IMR-90 (cell line): ENCODE measurements at regions not wholly inside any gene's neighbourhood (a gene's known extent, or its start where the extent isn't known, plus 50 kb on each side); places are given as distances from the start of the nearest gene placed in this dataset.

Source experiments
- ATAC-seq: fragments of 200-7000 bp; cut with Tn5 transposase; 2 replicates; pipeline ENCODE4 v1.9.1; 2020; ENCODE audit warnings: low read depth, mild to moderate bottlenecking, moderate library complexity
- BruUV-seq: library from RNA; stranded (reverse); fragments of 400-500 nt; replicated peaks from 2 replicates; lab custom pipeline; 2021; lab: Mats Ljungman, UMichigan
- CTCF ChIA-PET: fragments of 300-600 bp; formaldehyde crosslinking; extraction: SDS; loops from one replicate; lab custom pipeline; 2021; ENCODE audit warnings: antibody characterized with exemption; lab: Yijun Ruan, JAX
- POLR2A ChIA-PET: fragments of 300-600 bp; sonication (Branson Sonifier 250); formaldehyde crosslinking; loops from one replicate; lab custom pipeline; 2022; ENCODE audit warnings: antibody characterized with exemption; ENCODE audit not compliant: unreplicated experiment; lab: Charles Lee
- DNase-seq: peaks from one replicate; pipeline ENCODE4 v3.0.0; 2013
- H2AFZ ChIP-seq: replicated peaks from 2 replicates; pipeline ENCODE3; 2013; ENCODE audit warnings: low read length, mild to moderate bottlenecking; ENCODE audit not compliant: poor library complexity
- H2AK5ac ChIP-seq: 2 replicates; pipeline ENCODE4 v1.6.1; 2013; ENCODE audit warnings: low read depth, low read length, inconsistent platforms
- H2AK9ac ChIP-seq: replicated peaks from 2 replicates; pipeline ENCODE3; 2013; ENCODE audit warnings: mild to moderate bottlenecking, low read depth, low read length, moderate library complexity; ENCODE audit not compliant: poor library complexity
- H2BK120ac ChIP-seq: 2 replicates; pipeline ENCODE4 v1.6.1; 2013; ENCODE audit warnings: low read depth, low read length, inconsistent platforms
- H2BK15ac ChIP-seq: 3 replicates; pipeline ENCODE4 v1.6.1; 2013; ENCODE audit warnings: low read depth, low read length, inconsistent platforms
- H2BK20ac ChIP-seq: 2 replicates; pipeline ENCODE4 v1.6.1; 2013; ENCODE audit warnings: low read depth, mild to moderate bottlenecking, inconsistent platforms, low read length, moderate library complexity
- H2BK5ac ChIP-seq: 2 replicates; pipeline ENCODE4 v1.6.1; 2013; ENCODE audit warnings: mild to moderate bottlenecking, low read depth, low read length, inconsistent platforms; ENCODE audit not compliant: poor library complexity, severe bottlenecking
- H3K14ac ChIP-seq: replicated peaks from 2 replicates; pipeline ENCODE4 v1.6.1; 2013; ENCODE audit warnings: low read depth, low read length, inconsistent platforms
- H3K18ac ChIP-seq: 2 replicates; pipeline ENCODE4 v1.6.1; 2013; ENCODE audit warnings: low read depth, low read length, control low read depth
- H3K23ac ChIP-seq: 2 replicates; pipeline ENCODE4 v1.6.1; 2013; ENCODE audit warnings: low read depth, low read length, inconsistent platforms
- H3K27ac ChIP-seq: 2 replicates; pipeline ENCODE4 v1.5.1; 2013; ENCODE audit warnings: mild to moderate bottlenecking, control low read depth, low read length; ENCODE audit not compliant: insufficient read depth
- H3K27me3 ChIP-seq: 2 replicates; pipeline ENCODE4 v1.6.1; 2013; ENCODE audit warnings: low read length; ENCODE audit not compliant: control insufficient read depth, insufficient read depth
- H3K36me3 ChIP-seq: 2 replicates; pipeline ENCODE4 v1.6.1; 2013; ENCODE audit warnings: low read length, mixed read lengths; ENCODE audit not compliant: control insufficient read depth, insufficient read depth
- H3K4ac ChIP-seq: 2 replicates; pipeline ENCODE4 v1.6.1; 2013; ENCODE audit warnings: low read depth, low read length, inconsistent platforms
- H3K4me1 ChIP-seq: 2 replicates; pipeline ENCODE4 v1.6.1; 2013; ENCODE audit warnings: low read length, mixed read lengths; ENCODE audit not compliant: control insufficient read depth, insufficient read depth
- H3K4me2 ChIP-seq: 2 replicates; pipeline ENCODE4 v1.6.1; 2013; ENCODE audit warnings: low read depth, mild to moderate bottlenecking, control low read depth, low read length, moderate library complexity
- H3K4me3 ChIP-seq: 2 replicates; pipeline ENCODE4 v1.5.1; 2013; ENCODE audit warnings: low read depth, mild to moderate bottlenecking, control low read depth, low read length, moderate library complexity; ENCODE audit not compliant: insufficient read depth
- H3K56ac ChIP-seq: 2 replicates; pipeline ENCODE4 v1.6.1; 2013; ENCODE audit warnings: low read length, inconsistent platforms; ENCODE audit not compliant: insufficient read depth; ENCODE audit errors: extremely low read depth
- H3K79me1 ChIP-seq, 2 experiments: 2 replicates each; pipeline ENCODE4 v1.6.1; 2013; ENCODE audit warnings: low read length in 2 of 2, inconsistent platforms in 1 of 2, low read depth in 1 of 2
- H3K9ac ChIP-seq: 2 replicates; pipeline ENCODE4 v1.6.1; 2013; ENCODE audit warnings: low read depth, low read length, control low read depth
- H3K9me1 ChIP-seq: 2 replicates; pipeline ENCODE4 v1.6.1; 2013; ENCODE audit warnings: low read length, inconsistent platforms; ENCODE audit not compliant: insufficient read depth
- H3K9me3 ChIP-seq: 2 replicates; pipeline ENCODE4 v1.6.1; 2013; ENCODE audit warnings: low read length; ENCODE audit not compliant: control insufficient read depth, insufficient read depth
- H4K20me1 ChIP-seq: 2 replicates; pipeline ENCODE4 v1.6.1; 2013; ENCODE audit warnings: low read length, inconsistent platforms; ENCODE audit not compliant: insufficient read depth
- H4K5ac ChIP-seq: 2 replicates; pipeline ENCODE4 v1.6.1; 2013; ENCODE audit warnings: mild to moderate bottlenecking, low read depth, low read length, control low read depth
- H4K8ac ChIP-seq, 2 experiments: 2 replicates each; pipeline ENCODE4 v1.6.1; 2013; ENCODE audit warnings: low read depth in 2 of 2, low read length in 2 of 2, control low read depth in 1 of 2, inconsistent platforms in 1 of 2
- H4K91ac ChIP-seq: 2 replicates; pipeline ENCODE4 v1.6.1; 2013; ENCODE audit warnings: low read depth, low read length, inconsistent platforms; ENCODE audit not compliant: insufficient read depth
- BHLHE40 ChIP-seq: fragments of 150-350 bp; IDR thresholded peaks from 2 replicates; pipeline ENCODE4 v1.6.1; 2016; ENCODE audit warnings: mild to moderate bottlenecking, low read depth, low read length
- CEBPB ChIP-seq: IDR thresholded peaks from 2 replicates; pipeline ENCODE4 v1.6.1; 2012; ENCODE audit warnings: low read depth, low read length, improper control_type of control experiment
- CHD1 ChIP-seq: IDR thresholded peaks from 2 replicates; pipeline ENCODE4 v1.6.1; 2012; ENCODE audit warnings: low read depth, low read length, improper control_type of control experiment
- CTCF ChIP-seq: conservative IDR thresholded peaks from 2 replicates; pipeline ENCODE4 v1.5.1; 2012; ENCODE audit warnings: mild to moderate bottlenecking, low read depth, low read length, improper control_type of control experiment
- ELK1 ChIP-seq: fragments of 150-350 bp; IDR thresholded peaks from 2 replicates; pipeline ENCODE4 v1.6.1; 2016; ENCODE audit warnings: low read depth, mild to moderate bottlenecking, low read length, moderate library complexity, borderline replicate concordance
- FOS ChIP-seq: fragments of 150-350 bp; IDR thresholded peaks from 2 replicates; pipeline ENCODE4 v1.6.1; 2016; ENCODE audit warnings: low read depth, low read length
- MAFK ChIP-seq: IDR thresholded peaks from 2 replicates; pipeline ENCODE4 v1.6.1; 2012; ENCODE audit warnings: low read depth, low read length, improper control_type of control experiment
- MAZ ChIP-seq: IDR thresholded peaks from 2 replicates; pipeline ENCODE4 v1.6.1; 2012; ENCODE audit warnings: low read depth, mild to moderate bottlenecking, low read length, improper control_type of control experiment, moderate library complexity, borderline replicate concordance
- MXI1 ChIP-seq: IDR thresholded peaks from 2 replicates; pipeline ENCODE4 v1.6.1; 2012; ENCODE audit warnings: low read depth, mild to moderate bottlenecking, low read length, moderate library complexity, borderline replicate concordance
- NFE2L2 ChIP-seq: fragments of 150-350 bp; IDR thresholded peaks from 2 replicates; pipeline ENCODE4 v1.6.1; 2016; ENCODE audit warnings: low read depth, mild to moderate bottlenecking, low read length
- POLR2A ChIP-seq: IDR thresholded peaks from 2 replicates; pipeline ENCODE4 v1.6.1; 2012; ENCODE audit warnings: mild to moderate bottlenecking, low read depth, low read length
- RAD21 ChIP-seq: IDR thresholded peaks from 2 replicates; pipeline ENCODE4 v1.6.1; 2012; ENCODE audit warnings: low read length, improper control_type of control experiment
- RCOR1 ChIP-seq: IDR thresholded peaks from 2 replicates; pipeline ENCODE4 v1.6.1; 2012; ENCODE audit warnings: mild to moderate bottlenecking, low read length, improper control_type of control experiment; ENCODE audit not compliant: insufficient replicate concordance
- RFX5 ChIP-seq: IDR thresholded peaks from 2 replicates; pipeline ENCODE4 v1.8.0; 2012; ENCODE audit warnings: low read depth, mild to moderate bottlenecking, low read length, moderate library complexity
- SMC3 ChIP-seq: fragments of 150-350 bp; IDR thresholded peaks from 2 replicates; pipeline ENCODE4 v1.6.1; 2016; ENCODE audit warnings: low read depth, mild to moderate bottlenecking, antibody characterized with exemption, low read length, moderate library complexity
- USF2 ChIP-seq: fragments of 150-350 bp; IDR thresholded peaks from 2 replicates; pipeline ENCODE4 v1.6.1; 2017; ENCODE audit warnings: mild to moderate bottlenecking, antibody characterized with exemption, low read length, low read depth
- WGBS, 2 experiments: methylation state at CpG; one replicate each; pipeline versions ENCODE4 v1.1.5 to v1.1.7; 2013; ENCODE audit warnings: missing lambda C conversion rate in 2 of 2; ENCODE audit not compliant: insufficient read length in 1 of 2; ENCODE audit errors: extremely low coverage in 2 of 2; 5-methylcytosine and 5-hydroxymethylcytosine counted together
- dilution Hi-C: fragments of 300-500 bp; cut with HindIII; formaldehyde crosslinking; loops from one replicate; pipeline ENCODE4 v1.14.3; 2018; ENCODE audit warnings: low sequenced_read_pairs; ENCODE audit not compliant: unreplicated experiment
- in situ Hi-C: fragments of 300-500 bp; cut with MboI; formaldehyde crosslinking; loops from 3 replicates; pipeline ENCODE4 v1.14.3; 2019; ENCODE audit warnings: low sequenced_read_pairs, inconsistent platforms, mixed read lengths
- intact Hi-C: fragments of 100-400 bp; cut with micrococcal nuclease; formaldehyde crosslinking; loops from 2 replicates; pipeline ENCODE4 v1.10.0; 2022

GRCh38 chr7:25527665-25528170, 299.4 kb upstream of the NPVF start:
- CTCF ChIA-PET, result interaction anchor here (2.2 kb wide), 1 partner anchor 38 kb away, joined by 5 read pairs; no protein-coding TSS in a partner anchor
- Histone ChIP-seq H4K20me1 (no peaks in the 10 kb centered on the region), H2BK120ac (no peak overlapping the region), H2AK9ac (no peak overlapping the region), H2BK15ac (no peak overlapping the region), H2AFZ (no peak overlapping the region), H3K23ac (no peak overlapping the region), H3K9me1 (no peaks in the 10 kb centered on the region), H3K4me2 (no peak overlapping the region), H3K79me1 (no peaks in the 10 kb centered on the region), H3K9ac (no peak overlapping the region), H4K91ac (no peak overlapping the region), H2AK5ac (no peak overlapping the region), H3K4ac (no peak overlapping the region), H3K9me3 (no peaks in the 10 kb centered on the region), H4K5ac (no peak overlapping the region), H3K4me3 (no peak overlapping the region), H3K14ac (no peak overlapping the region), H3K4me1 (no peaks in the 10 kb centered on the region), H3K18ac (no peak overlapping the region), H2BK5ac (no peak overlapping the region), H3K56ac (no peak overlapping the region), H4K8ac (no peak overlapping the region), H3K27ac (no peak overlapping the region), H2BK20ac (no peak overlapping the region), H3K36me3 (no peaks in the 10 kb centered on the region), H3K27me3 (no peaks in the 10 kb centered on the region)
- dilution Hi-C loops (no loop called here), intact Hi-C loops (no loop called here), in situ Hi-C loops (no loop called here)
- WGBS, 2 experiments, result no CpG with 5 or more reads among the region's 7 CpGs
- BruUV-seq, result no TSS peak
- DNase-seq (no peak), ATAC-seq (no peak)
- POLR2A ChIA-PET, result no interaction called here
- TF ChIP-seq RFX5, result no peak
- TF ChIP-seq USF2, result no peak
- TF ChIP-seq NFE2L2, result no peak
- no peak for TF ChIP-seq MXI1
- no peak for TF ChIP-seq SMC3
- no peak for TF ChIP-seq MAZ
- no peak for TF ChIP-seq RAD21
- no peak for TF ChIP-seq RCOR1
- TF ChIP-seq CHD1, result no peak
- TF ChIP-seq POLR2A, result no peak
- no peak for TF ChIP-seq ELK1
- no peak for TF ChIP-seq BHLHE40
- TF ChIP-seq FOS, result no peak
- TF ChIP-seq CEBPB, result no peak
- no peak for TF ChIP-seq CTCF
- TF ChIP-seq MAFK, result no peak
